GM03348 (cell line): ENCODE measurements at regions not wholly inside any gene's neighbourhood (a gene's known extent, or its start where the extent isn't known, plus 50 kb on each side); places are given as distances from the start of the nearest gene placed in this dataset.
"Not testable (repeated sequence)": the region's sequence is repeated elsewhere in the genome, so short reads cannot be mapped to it uniquely, and the experiment has no call there.

Source experiments
- DNase-seq: peaks from one replicate; pipeline ENCODE4 v3.0.0; 2012; ENCODE audit warnings: low spot score

DNA sequence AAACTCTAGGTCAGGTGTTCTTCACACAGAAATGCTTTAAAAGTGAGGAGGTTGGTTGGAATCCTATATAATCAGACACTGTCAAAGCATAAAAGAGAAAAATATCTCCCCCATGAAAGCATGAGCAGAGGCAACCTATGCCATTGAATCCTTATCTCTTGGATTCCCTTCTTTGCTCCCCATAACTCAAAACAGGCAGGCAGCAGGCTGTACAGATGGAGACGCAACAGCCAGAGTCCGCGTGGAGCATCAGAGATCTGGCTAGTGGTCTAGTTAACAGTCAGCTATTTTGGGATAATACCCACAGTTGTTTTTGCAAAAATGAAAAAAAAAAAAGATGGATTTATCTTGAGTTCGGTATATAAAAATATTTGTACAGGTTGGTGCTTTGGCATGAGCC, 490.0 kb upstream of the TENM3 start:
- no peak for DNase-seq

DNA sequence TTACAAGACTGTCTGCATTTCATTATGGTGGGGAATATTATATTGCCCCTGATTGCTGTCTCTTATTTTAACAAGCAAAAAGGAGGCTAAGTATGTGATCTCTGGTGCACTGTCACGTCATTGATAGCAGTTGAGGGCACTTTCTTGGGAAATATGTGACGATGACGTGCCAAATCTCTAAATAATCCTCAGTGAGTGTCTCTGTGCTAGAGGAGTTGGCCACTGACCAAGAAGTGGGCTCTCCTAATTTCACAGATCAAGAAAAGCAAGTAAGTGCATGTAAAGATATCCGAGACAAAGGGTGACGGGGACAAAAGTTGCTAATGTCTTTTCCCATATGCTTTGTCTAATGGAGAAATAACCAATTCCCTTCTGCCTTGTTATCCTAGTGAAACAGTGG, 487.4 kb upstream of the TENM3 start:
- DNase-seq = no peak

DNA sequence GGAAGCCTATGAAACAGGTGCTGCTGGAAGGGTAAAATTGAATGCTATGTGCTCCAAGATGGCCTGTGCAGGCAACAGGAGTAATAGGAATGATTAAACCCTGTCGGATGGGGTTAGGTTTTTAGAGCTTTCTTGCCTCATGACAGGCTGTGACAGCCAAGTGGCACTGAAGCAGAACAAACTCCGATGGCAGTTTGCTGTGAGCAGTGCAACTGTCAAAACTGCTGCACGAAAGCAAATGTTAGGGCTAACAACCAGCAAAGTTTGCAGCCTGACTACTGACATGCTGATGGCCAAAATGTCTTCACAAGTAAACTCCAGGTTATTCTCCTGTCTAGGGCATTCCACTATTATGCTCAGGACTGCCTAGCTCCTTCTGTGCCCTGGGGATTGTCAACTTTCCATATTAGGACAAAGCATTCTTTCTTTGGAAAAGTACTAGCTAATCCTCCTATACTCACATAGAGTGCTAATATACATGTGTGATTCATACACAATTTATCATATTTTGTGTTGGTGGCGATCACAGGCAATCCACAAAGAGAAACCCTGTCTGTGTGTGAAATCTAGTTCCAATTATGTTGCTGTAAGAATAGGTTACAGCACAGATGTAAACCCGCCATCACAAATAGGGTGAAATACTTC, 486.6 kb upstream of the TENM3 start:
- no peak for DNase-seq

DNA sequence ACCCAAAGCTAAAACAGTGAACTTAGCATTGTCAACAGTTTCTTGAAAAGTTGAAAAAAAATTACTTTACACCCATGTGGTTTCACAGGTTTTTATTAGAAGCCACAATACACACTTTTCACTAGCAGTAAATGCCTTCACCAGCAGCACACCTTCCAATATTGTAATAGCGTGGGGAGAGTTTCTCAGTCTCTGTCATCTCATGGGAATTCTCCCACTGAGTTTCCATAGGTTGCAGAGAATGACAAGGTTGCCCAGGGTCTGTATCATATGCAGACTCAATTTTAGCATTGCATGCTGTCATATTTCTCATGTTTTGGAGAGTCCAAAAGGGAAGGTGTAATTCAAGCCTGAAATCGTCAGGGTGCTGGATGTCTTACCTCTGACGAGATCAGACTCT, 486.1 kb upstream of the TENM3 start:
- DNase-seq = no peak

DNA sequence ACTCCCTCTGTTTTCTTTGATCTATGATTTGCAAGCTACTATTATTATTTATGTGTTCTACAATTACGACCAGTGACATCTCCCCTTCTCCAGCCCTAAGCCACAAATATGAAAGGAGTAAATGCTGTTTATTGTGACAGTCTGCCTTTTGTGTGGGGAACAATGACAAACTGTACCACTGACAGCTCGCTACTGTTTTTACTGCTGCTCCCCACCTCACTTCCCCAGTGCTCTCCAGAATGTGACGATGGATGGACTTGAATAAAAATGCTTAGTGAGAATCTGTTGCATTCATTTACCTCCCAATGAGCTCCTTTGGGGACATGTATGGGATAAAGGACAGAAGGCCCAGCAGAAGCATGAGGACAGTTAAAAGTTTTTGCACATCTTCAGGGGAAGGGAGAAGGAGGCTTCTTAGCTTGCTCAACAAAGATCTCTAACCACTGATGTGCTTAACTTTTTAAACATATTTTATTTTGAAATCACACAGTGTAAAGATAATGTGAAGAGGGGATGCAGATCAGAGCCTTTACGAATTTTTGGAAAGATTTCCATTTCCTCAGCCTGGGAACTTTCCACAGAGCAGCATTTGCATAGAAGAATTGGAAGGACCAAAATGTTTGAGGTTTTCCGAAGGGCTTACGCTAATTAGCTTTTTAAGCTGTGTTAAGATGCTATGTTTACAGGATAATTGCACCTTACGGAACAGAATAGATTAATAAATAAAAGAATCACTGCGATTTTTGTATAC, 485.1 kb upstream of the TENM3 start:
- DNase-seq = no peak

DNA sequence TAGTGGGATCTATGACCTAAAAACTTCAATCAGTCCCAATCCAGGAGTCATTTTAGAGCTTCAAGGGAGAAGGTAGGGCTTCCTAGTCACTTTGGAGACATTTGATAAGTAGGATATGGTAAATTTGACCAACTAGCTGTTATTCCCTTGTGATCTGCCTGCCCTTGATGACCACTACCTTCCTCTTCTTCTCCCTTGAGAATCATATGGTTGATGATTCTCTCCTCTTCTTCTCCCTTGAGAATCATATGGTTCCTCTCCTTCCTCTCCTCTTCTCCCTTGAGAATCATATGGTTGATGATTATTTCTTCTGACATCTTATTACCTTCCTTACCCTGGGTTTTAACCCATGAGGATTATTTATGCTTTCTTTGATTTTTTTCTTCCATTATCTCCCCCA, 482.6 kb upstream of the TENM3 start:
- no peak for DNase-seq

DNA sequence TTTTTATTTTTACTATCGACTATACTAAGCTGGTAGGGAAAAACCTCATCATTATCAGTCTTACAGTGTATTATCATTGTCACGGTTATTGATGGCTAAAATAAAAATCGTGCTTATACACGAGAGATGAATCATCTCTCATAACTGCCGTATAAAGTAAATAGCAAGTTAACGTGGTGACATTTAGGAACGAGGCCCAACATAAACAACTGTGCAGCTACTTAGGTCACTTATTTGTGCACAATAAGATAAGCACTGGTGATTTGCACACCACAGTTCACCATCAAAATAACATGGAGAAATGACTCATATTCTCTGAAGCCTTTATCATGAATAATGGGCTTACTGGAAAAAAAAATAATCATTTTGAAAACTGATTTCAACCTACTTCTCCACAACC, 482.0 kb upstream of the TENM3 start:
- DNase-seq = no peak

DNA sequence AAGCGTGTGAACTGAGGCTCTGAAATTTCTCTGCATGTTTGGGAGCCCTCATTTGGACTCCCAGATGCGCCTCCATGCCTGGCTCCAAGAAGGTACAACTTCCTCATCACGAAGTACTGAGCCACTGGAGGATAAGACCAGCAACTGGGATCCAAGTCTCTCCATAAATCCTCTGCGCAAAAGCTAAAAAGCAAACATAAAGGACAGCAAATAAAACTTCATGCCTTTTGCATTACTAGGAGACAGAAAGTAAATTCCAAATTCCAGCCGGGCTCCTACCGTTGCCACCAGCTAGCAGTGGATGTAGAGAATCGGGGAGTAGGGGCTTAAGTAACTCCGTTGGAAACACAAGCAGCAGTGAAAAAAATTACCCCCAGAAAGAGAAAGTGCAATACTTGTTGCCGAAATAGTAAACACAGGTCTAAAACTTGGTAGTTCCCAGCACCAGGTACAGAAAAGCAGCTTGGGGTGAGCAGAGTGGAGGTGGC, 477.1 kb upstream of the TENM3 start:
- DNase-seq = no peak

DNA sequence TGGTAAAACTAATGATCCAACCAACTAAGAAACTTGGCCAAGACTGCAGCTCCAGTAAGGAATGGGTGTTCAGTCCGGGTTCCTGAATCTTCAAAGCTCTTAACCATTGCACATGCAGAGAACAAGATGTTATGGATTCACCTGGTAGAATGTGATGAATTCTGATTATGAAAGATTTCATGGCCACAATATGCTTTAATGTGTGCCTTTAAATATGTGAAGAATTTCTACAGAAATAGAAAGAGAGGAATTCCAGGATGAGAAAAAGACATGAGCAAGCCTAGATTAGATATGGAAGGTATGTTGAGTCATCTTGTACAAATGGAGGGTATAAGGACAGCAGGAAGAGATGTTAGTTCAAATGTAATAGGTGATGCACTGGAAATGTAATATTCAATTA, 472.2 kb upstream of the TENM3 start:
- no peak for DNase-seq

DNA sequence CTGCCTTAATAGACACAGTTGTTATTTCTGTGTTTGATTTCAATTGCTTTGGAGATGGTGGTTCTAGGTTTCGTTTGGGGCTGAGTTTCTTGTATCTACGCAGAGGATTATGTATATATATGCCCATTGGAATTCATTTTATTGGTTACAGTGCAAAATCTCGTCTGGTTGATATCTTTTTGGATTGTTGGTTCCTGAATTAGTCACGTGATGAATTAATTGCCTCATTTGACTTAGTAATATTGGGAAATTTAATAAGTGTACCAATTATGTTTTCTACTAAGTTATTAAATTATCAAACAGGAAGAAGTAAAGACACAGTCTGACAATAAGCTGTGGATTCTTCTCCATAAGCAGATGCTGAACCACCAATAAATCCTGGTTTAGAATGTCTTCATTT, 467.9 kb upstream of the TENM3 start:
- DNase-seq = no peak

DNA sequence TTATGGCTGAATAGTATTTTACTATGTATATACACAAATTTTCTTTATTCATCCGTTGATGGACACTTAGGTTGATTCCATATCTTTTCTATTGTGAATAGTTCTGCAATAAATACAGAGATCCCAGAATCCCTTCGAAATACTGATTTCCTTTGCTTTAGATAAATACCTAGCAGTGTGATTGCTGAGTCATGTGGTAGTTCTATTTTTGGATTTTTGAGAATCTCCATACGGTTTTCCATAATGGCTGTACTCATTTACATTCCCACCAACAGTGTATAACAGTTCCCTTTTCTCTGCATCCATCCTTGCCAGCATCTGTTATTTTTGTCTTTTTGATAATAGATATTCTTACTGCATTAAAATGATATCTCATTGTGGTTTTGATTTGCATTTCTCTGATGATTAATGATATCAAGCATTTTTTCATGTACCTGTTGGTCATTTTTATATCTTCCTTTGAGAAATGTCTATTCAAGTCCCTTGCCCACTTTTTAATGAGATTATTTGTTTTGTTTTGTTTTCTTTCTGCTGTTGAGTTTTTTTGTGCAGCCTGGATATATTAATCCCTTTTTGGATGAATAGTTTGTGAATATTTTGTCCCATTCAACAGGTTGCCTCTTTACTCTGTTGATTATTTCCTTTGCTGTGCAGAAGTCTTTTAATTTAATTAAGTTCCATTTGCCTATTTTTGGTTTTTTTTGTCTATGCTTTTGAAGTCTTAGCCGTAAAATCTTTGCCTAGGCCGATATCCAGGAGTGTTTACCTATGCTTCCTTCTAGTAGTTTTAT, 466.7 kb upstream of the TENM3 start:
- DNase-seq = no peak

DNA sequence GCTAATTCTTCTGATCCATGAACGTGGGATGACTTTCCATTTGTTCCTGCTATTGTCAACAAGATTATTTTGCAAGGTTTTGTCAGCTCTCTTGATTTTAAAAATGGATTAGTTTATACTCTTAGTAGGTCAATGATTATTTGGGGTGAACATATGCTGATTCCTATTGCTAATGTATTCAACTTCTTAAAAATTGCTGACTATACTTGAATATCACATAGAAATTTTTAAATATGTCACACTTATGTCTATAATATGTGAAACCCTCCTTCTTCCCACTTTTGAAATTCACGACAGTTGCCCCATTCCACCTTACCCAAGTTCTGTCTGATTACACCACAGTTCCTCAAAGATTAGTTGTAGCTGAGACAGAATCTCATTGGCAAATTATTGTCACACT, 465.7 kb upstream of the TENM3 start:
- no peak for DNase-seq

DNA sequence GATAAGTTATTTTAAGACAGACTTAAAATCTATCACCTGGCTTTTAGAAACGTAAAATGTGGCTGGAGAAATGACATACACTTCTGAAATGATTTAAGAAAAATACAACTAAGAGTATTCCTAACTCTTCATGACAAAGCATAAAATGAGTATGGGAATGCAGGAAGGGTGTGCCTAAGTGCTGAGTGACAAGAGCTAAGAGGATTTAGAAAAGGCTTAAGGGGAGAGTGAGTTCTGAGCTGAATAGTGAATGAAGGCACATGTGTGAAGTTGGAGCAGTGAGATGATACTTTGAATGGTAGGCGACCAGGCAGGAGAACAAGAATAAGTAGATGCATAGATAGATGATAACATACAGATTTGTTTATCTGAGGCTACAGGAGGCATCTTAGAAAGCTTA, 458.3 kb upstream of the TENM3 start:
- DNase-seq = no peak

DNA sequence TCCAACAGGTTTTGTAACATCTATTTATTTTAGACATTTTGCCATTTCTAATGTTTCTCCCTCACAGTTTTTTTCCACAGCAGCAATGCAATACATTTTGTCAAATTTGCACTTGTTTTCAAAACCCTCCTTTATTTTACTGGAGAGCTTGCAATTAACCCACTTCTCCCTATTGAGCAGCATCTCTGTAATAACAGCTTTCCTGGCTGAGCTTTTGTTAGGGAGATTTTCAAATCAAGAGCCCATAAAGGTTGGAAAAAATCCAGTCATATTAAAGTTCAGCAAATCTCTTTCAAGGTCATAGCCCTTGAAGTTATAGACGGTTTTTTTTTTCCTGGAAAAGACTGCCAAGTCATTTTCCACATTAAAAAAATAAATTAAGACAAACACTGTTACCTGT, 450.6 kb upstream of the TENM3 start:
- DNase-seq = no peak

DNA sequence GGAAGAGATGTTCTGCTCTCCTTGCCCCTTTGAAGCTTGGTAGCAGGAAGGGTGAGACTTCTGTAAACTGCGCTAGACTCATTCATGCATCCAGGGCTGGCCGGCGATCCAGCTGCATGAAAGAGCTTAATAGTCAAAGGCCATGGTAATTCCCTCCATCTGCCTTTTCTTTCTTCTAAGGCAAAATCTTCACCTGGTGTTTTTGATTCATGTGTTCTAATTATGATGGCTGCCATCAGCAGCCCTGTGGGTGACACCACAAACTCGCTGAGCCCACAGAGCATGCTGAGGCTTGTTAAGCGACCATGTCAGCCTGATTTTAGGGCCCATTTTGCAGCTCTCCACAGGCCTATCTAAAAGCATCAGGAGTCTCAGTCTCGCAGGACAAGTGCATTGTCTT, 450.1 kb upstream of the TENM3 start:
- DNase-seq = no peak

DNA sequence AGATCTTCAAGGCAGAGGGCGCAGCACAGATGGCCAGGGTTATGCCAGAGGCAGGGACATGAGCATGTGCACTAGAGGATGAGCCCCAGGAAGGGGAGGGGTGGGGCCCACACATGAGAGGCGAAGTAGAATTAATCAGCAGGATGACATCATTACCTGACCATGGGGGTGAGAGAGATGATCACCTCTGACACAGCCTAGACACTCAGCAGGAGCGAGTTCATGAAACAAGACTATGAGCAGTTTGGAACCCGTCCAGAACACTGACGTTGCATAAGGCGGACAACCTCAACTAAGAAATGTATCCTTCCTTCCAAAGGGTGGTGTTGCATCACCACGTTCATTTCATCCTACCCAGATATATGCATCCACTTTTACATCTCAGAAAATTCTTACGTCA, 446.7 kb upstream of the TENM3 start:
- peak; percentile 11 for DNase-seq

DNA sequence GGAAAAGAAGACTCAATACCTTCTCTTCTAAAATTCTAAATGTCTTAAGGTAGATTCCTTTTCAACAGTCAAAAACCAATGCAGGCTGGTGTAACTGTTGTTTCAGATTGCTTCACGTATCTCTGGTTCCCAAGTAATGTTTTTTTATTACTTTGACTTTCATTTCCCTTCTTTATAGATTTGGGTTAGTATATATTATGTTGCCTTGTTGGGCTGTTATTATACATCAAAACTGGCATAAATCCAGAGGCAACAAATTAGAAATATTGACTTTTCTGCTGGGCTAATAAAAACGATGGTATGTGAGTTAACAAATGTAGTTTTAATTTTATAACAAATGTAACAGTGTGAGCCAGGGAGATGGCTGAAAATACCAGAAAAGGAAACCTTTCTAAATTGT, 444.7 kb upstream of the TENM3 start:
- DNase-seq = no peak

DNA sequence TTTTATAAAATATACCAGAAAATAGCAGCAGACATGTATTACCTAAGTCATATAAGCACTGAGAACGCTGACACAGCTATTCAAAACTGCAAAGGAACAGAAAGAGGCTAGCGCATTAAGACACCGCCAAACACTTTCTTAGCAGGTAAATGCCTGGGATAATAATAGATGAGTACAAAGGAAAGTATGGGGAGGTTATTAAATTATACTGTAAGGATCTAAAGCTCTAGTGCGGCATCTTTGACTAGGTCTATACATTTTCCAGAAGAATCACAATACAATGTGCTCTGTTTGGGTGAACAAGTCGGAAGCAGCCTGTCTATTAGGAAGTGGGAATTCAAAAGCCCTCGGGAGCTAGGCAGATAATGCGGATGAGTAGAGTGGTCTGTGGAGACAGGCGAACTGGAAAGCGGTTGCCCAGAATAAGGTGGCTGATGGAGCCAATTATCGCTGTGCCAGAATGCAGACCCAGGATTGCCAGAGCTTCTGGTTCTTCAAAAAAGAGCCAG, 443.6 kb upstream of the TENM3 start:
- no peak for DNase-seq

DNA sequence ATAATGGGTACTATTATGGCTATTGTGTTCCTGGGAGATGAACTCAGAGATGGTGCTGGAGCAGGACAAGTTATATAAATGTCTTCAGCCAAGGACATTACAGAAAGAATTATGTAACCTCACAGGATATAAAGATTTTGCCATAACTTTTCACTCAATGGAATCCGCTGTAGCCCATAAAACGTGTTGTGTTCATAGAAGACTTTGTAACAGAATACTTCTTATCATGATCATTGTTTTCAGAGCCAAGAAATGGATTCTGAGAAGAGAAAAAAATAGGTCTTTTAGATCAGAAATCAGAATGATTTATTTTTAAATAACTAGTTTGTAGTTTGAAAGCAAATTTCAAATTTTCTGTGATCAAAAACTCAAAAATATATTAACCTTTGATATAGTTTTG, 441.0 kb upstream of the TENM3 start:
- DNase-seq = no peak

DNA sequence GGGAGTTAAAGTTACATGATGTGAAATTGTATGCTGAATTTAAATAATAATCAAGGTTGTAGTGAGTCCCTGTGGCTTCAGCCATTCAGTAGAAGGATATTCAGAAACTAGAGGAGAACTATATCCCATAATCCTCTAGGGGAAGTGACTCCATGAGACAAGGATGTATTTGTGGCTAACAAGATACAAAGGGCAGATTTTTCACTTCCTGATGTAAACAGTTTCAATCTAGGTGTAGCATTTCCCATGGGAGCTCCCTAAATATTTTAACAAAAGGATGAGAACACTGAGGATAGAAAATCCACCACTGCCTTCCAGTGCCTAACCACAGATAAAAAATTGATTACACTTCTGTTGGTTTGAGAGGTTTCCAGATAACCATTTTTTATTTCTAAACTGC, 435.4 kb upstream of the TENM3 start:
- DNase-seq = peak; percentile 15

DNA sequence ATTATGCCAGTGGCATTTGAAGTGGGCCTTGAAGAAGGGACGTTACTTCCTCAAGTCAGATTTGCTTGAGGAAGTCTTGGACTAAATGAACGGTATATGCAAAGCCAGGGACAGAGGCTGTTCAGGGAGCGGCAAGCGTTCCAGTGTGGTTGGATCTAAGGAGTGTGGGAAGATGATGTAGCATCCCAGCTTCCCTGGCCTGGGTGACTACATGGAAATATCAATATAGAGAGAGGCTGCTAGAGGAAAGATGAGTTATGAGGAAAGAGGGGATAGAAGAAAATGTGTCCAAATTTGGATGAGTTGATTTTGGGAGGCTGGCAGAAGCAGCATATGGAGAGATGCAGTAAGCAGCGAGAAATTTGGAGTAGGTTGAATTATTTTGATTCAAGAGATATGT, 432.5 kb upstream of the TENM3 start:
- DNase-seq = no peak

DNA sequence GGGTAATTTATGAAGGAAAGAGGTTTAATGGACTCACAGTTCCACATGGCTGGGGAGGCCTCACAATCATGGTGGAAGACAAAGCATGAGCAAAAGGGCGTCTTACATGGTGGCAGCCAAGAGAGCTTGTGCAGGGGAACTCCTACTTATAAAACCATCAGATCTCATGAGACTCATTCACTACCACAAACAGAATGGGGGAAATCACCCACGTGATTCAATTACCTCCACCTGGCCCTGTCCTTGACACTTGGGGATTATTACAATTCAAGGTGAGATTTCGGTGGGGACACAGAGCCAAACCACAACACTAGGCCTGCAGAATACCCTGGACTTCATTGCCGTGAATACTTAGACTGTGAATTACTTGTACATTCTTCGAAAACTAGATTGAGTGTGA, 431.7 kb upstream of the TENM3 start:
- not testable (repeated sequence) for DNase-seq

DNA sequence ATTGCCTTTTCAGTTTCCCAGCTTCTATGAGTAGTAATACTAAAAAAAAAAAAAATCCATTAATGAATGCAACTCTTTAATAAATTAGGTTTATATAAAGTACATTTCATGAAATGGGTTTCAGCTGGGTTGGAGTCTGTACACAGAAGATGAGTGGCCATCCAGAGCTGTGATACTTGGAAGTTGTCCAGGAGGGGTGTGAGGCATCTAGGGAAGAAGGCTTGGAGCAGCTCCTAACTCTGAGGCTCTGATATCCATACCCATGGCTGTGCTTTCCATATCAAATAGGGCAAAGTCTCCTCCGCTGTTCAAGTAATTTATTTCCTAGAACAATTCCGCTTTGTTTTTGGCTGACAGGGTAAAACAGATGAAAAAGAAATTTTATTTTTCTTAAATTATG, 423.3 kb upstream of the TENM3 start:
- no peak for DNase-seq
